HG02885 (cell line): ENCODE measurements at regions not wholly inside any gene's neighbourhood (a gene's known extent, or its start where the extent isn't known, plus 50 kb on each side); places are given as distances from the start of the nearest gene placed in this dataset.

Experiments
- ATAC-seq: cut with Tn5 transposase; IDR thresholded peaks from one replicate; pipeline ENCODE4 v1.9.1; 2021; ENCODE audit warnings: mild to moderate bottlenecking; ENCODE audit not compliant: unreplicated experiment, poor library complexity

DNA sequence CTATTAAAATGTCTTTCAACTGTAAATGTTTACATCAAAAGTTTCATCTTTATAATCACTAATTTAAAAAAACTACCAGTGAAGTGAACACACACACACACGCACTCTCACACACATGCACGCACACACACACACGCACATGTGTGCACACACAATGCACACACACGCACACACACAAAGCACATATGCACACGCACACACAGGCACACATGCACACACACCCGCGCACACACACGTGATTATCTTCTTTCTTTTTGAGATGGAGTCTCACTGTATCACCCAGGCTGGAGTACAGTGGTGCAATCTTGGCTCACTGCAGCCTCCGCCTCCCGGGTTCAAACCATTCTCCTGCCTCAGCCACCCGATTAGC, 80.0 kb upstream of the FRMD1 start:
- ATAC-seq, result no peak

DNA sequence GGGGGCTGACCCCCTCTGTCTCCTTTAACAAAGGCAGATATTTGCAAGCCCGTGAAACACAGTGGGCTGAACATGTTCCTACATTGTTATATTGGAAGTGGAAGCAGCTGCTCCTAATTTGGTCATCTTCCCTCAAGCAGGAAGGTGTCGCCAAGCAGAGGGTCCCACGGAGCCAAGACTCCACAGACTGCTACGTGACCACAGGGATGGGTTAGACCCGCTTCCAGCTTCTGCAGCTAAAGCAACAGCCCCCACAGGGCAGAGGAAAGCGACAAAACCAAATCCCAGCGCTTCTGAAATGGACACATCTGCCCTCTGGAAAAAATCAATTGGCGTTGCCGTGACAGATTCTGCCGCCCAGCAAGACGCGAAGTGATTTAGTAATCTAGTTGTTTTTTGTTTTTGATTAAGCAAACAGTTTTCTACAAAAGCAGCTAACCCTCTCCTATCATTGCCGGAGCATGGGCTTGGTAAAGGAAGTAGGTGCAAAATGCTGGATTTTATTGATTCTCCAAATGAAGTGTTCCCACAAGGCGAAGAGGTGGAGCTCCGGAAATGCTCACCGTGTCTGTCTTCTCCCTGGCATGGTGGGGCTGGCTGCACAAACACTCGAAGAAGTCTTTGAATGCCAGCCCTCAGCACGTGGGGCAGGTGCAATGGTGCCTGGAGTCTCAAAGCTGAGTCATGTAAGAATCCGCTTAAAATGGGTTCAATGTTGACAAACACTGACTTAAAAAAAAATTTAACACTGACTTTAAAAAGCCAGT, 79.4 kb upstream of the FRMD1 start:
- no peak for ATAC-seq

DNA sequence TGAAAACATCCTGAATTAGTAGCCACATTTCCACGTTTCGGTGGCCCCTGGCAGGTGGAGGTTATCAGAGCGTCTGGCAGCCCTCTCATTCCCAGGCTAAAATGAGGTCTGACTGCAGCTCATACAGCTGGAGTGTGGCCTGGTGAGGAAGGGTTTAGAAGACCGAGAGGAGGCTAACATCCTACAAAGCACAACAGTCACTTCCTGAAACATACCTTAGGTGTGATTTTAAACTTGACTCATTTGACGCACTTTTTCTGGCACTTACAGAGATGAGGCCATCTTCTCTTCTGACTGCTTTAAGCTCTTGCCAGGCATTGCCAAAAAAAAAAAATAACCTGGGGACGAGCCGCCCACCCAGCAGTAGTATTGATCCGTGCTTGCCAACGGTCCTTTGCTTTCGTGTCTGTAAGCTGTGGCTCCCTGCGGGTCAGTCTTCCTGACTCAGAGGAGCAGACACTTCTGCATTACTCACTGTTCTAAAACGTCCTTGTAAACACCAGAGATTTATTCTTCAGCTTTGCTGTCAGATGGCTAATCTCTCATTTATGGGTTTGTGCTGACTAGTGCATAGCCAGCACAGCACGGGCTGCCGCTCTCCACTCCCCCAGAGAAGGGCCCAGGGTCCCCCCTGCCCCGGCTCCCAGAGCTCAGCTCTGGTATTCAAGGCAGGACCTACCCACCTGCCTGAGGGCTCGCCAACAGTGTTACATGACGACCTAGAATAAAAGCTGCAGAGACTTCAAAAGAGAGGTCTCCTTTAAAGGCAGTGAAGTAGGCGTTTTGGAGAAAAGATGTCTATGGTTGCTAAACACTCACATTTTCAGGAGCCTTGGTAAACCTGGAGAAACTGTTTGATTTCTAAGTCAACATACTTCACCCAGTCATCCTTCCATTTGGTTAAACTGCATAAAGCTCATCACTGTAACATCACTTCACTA, 78.5 kb upstream of the FRMD1 start:
- ATAC-seq, result no peak

DNA sequence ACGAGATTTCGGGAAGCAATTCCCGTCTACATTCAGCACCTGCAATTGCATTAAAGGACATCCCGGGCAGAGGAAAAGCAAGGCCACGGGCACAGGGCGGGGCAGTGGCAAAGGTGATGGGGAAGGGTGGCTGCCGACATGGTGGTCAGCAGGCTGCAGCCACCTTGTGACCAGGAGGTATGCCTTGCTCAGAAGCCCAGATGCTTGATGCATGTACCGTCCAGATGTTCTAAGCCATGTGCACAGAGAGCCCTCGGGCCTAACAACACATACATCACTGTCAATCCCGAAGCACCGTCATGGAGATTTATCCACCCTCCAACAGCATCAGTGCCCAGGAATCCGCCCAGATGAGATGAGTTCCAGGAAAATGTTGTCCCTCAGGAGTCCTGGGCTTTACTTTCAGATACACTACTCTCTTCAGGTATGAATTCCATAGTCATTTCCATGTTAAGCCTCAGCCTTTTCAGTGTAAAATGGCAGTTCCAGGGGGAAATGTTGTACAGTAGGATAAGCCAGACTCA, 77.8 kb upstream of the FRMD1 start:
- ATAC-seq, result no peak

- no peak for ATAC-seq
These were observed 77.1 kb upstream of the FRMD1 start for GRCh38 chr6:168155821-168156741.

DNA sequence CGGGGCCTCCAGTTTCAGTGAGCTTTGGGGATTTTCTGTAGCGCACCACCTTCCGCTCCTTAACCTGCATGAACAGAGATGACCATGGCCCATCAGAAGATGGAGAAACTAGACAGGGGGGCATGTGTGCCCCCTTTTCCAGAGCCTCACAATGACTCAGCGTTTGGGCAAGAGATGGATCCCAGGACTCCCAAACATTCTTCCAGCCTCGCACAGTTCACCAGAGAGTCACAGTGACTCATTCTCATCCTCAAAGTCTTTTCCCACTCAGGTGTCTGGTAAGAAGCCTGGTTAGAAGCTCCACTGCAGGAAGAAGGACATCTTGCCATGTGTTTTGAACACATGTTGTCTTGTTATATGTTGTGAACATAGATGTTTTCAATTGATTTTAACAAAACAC, 76.2 kb upstream of the FRMD1 start:
- ATAC-seq, result no peak

- ATAC-seq, result no peak
These were observed 75.4 kb upstream of the FRMD1 start for GRCh38 chr6:168154263-168154917.

- ATAC-seq, result no peak
These were observed 74.5 kb upstream of the FRMD1 start for GRCh38 chr6:168153553-168153952.

DNA sequence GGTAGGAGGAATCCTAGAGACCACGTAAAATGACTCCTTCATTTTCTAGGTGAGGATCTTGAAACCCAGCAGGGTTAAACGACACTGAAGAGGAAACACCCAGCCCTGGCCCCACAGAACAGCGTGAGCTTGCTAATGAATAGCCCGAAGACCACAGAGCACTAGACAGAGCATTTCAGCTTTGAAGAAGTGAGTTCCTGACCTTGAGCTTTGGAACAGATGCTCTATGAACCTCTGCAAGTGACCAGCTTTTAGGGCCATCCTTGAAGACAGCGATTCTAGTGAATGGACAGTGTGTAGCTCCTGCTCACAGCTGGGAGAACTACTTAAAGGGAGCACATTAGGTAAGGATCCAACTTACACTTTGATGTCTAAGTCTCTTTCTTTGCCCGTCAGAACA, 74.0 kb upstream of the FRMD1 start:
- ATAC-seq, result no peak

DNA sequence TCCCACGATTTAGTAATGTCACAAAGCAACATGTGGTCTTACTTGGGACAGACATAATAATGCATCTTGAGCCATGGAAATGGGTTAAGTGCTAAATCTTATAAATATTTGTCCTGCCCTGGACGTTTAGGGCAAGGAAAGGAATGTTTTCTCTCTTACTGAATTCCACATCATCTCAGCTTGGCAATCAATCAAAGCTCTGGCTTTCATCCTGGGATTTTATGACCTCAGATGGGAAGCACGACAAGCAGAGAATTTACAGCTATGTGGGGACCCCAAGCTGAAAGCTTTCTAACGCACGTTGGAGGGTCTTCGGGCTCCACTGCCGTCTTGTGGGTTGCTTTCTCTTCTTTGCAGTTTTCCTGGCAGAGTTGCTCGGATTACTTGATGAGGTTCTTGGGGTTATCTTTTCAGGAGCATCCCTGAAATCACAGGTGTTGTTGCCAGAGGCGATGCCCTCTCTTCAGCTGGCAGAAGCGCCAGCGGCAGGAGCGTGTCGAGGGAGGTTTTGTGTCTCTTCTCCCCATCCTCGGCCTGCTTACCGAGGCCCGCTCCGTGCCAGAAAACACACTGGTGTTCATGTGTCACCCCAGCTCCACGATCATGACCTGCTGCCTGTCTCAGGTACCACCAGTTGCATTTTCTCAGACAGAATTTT, 73.4 kb upstream of the FRMD1 start:
- no peak for ATAC-seq

GRCh38 chr6:168150551-168151320, 71.7 kb upstream of the FRMD1 start:
- no peak for ATAC-seq

DNA sequence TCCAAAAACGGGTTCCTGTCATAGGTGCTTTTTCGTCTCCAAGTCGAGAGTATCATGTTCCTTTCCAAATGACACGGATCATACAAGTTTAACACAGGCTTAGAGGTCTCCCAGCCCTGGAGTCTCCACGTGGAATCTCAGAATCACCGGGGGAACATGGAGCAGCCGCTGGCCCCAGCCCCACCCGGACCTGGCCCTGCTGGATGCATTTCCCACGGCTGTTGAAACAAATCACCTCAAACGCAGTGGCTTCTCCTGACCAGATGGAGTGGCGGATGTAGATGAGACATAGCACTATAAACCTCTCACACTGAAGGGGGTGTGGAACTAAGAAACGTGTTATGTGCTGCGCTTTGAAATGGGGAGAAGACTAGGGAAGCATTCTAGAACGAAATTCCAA, 70.0 kb upstream of the FRMD1 start:
- no peak for ATAC-seq

- no peak for ATAC-seq
These were observed 69.3 kb upstream of the FRMD1 start for GRCh38 chr6:168148231-168148849.

GRCh38 chr6:168147205-168147738, 68.3 kb upstream of the FRMD1 start:
- no peak for ATAC-seq

DNA sequence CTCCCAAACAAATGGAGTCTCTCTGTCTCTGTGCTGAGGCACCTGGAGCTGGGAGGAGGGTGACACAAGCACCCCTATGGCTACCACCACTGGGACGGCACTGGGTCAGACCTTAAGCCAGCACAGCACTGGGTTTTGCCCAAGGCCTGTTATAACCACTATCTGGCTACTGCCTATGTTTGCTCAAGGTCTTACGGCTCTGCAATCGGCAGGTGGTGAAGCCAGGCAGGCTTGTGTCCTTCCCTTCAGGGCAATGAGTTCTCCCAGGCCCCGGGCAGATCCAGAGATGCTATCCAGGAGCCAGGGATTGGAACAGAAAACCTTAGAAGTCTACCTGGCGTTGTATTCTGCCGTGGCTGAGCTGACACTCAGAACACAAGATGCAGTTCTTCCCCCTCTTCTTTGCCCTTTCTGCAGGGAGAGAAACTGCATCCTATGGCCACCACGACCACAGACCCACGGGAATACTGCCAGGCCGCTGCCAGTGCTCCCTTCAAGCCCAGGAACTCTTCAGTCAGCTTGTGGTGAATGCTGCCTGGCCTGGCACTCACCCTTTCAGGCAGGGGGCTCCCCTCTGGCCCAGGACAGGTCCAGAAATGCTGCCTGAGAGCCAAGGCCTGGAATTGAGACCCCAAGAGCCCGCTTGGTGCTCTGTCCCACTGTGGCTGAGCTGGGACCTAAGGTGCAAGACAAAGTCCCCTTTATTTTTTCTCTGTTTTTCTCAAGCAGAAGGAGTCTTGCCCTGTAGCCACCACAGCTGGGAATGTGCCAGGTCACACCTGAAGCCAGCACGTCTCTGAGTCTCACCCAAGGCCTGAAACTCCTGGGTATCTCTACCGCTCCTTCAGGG, 67.0 kb upstream of the FRMD1 start:
- no peak for ATAC-seq

DNA sequence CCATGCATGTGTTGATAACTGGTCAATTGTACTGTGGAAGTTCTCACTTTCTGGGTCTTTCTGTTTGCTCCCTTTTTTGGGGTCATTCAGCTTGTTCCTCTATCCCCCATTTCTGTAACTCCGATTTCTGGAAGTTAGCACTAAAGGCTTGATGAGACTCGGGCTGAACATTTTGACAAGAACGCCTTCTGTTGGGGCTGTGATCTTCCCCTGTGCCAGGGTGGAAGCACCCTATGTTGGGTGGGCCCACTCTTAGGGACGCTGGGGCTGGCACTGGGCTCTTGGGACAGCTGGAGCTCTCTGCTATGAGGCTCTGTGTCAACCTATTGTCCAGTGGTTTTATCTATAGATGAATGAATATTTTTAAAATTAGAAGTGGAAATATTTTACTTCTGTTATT, 60.1 kb upstream of the FRMD1 start:
- ATAC-seq, result no peak

- ATAC-seq, result no peak
These were observed 59.4 kb upstream of the FRMD1 start for GRCh38 chr6:168138436-168138835.
